Astrocyte of the cerebellum (primary cell): ENCODE measurements at regions not wholly inside any gene's neighbourhood (a gene's known extent, or its start where the extent isn't known, plus 50 kb on each side); places are given as distances from the start of the nearest gene placed in this dataset.

ENCODE experiments used
- DNase-seq: peaks from one replicate; pipeline ENCODE4 v3.0.0-alpha.2; 2011; ENCODE audit warnings: low read depth
- H3K4me3 ChIP-seq: 2 replicates; pipeline ENCODE4 v1.5.1; 2011; ENCODE audit warnings: mild to moderate bottlenecking, low read depth, low read length, moderate library complexity
- CTCF ChIP-seq: IDR thresholded peaks from 2 replicates; pipeline ENCODE4 v1.5.1; 2012; ENCODE audit warnings: low read length, low read depth, moderate library complexity, mild to moderate bottlenecking; ENCODE audit errors: missing control alignments
- in situ Hi-C: cut with HindIII; loops from 2 replicates; pipeline ENCODE4 v1.10.0; 2017; ENCODE audit warnings: low sequenced_read_pairs

DNA sequence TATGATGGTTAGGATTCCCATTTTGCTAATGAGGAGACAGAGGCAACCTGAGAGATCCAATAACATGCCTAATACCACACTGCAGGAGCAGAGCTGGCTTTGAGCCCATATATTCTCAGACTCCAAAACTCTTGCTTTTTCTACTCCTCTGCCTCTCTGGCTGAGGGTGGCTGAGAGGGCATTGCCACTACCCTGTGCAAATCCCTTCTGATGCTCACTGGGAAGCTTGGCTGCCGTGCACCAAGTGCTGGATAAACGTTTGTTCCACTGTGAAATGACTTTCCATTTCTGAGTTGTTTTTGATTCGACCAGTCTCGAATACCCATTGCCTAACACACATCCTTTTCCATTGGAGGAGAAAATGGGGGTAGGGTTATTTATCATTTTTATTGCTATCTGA, 123.1 kb upstream of the SORCS3 start:
- H3K4me3 ChIP-seq, result no peak overlapping the region
- in situ Hi-C loops, result no loop called here
- DNase-seq, result no peak
- TF ChIP-seq CTCF, result no peak

- no peak for TF ChIP-seq CTCF
- in situ Hi-C loops, result no loop called here
- no peak overlapping the region for H3K4me3 ChIP-seq
- no peak for DNase-seq
Observed at GRCh38 chr10:104518891-104519290, 122.2 kb upstream of the SORCS3 start.

DNA sequence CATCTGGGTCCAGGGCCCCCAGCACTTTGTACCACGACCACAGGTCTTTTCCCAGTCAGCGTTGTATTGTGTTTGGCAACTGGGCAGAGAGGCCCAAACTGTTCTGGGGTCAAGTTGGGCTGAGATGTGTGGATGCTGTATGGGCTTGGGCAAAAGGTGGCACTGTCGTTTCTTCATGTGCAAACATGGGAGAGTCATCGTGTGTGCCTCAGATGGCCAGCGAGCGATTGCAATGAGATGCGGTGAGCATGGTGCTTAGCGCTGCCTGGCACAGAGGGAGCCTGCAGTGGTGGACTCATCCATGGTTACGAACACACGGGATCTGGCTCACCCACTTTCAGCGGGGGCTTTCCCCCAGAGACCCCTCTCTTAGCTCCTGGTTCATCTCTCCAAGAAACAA, 120.4 kb upstream of the SORCS3 start:
- TF ChIP-seq CTCF, result no peak
- in situ Hi-C loops, result no loop called here
- no peak for DNase-seq
- H3K4me3 ChIP-seq, result no peak overlapping the region

- TF ChIP-seq CTCF, result no peak
- no peak overlapping the region for H3K4me3 ChIP-seq
- in situ Hi-C loops, result no loop called here
- no peak for DNase-seq
Observed at GRCh38 chr10:104521901-104522694, 119.0 kb upstream of the SORCS3 start.

DNA sequence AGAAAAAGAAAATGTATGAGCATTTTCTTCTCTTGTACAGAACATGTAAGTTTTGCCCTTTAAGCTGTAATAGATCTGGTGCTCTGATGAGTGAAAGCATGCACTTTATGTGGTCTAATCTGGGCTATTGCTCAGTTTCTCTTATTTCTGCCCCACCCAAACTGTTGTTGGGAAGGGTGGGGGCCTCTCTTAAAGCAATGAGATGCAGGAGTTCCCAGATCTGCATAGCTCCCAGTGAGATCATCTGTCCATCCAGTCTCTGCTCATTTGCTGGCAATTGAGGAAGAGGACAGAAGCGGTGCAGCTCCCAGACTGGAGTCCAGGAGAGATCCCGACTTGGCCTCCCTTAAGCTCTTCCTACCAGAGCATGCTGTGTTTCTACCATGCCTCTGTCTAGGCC, 114.9 kb upstream of the SORCS3 start:
- no peak for TF ChIP-seq CTCF
- no peak for DNase-seq
- in situ Hi-C loops, result no loop called here
- H3K4me3 ChIP-seq, result no peak overlapping the region

GRCh38 chr10:104527013-104527412, 114.1 kb upstream of the SORCS3 start:
- H3K4me3 ChIP-seq, result no peak overlapping the region
- TF ChIP-seq CTCF, result no peak
- DNase-seq, result no peak
- in situ Hi-C loops, result no loop called here
